H1 (cell line): ENCODE measurements at regions not wholly inside any gene's neighbourhood (a gene's known extent, or its start where the extent isn't known, plus 50 kb on each side); places are given as distances from the start of the nearest gene placed in this dataset.

Experiments used
- ASH2L ChIP-seq: fragments of 200-600, 300-600 bp; sonication (generic); IDR thresholded peaks from one replicate; pipeline ENCODE4 v1.7.1; 2017; ENCODE audit warnings: low read length
- CHD7 ChIP-seq: fragments of 300-600 bp; sonication (generic); IDR thresholded peaks from 2 replicates; pipeline ENCODE4 v1.7.1; 2012; ENCODE audit warnings: low read length, moderate library complexity, mild to moderate bottlenecking, inconsistent platforms; ENCODE audit not compliant: insufficient replicate concordance
- NANOG ChIP-seq: IDR thresholded peaks from 2 replicates; pipeline ENCODE4 v1.6.1; 2011; ENCODE audit warnings: low read length, low read depth, mild to moderate bottlenecking, inconsistent platforms; ENCODE audit not compliant: insufficient read depth, poor library complexity, severe bottlenecking
- SP4 ChIP-seq: IDR thresholded peaks from 2 replicates; pipeline ENCODE4 v1.6.1; 2012; ENCODE audit warnings: low read length, inconsistent platforms
- TBP ChIP-seq: IDR thresholded peaks from 2 replicates; pipeline ENCODE4 v1.6.1; 2011; ENCODE audit warnings: low read depth, low read length, improper control_type of control experiment
- TF ChIP-seq, protein P1 (sequence below): IDR thresholded peaks from 2 replicates; pipeline ENCODE4 v1.6.1; 2011; ENCODE audit warnings: low read length, improper control_type of control experiment
- TF ChIP-seq, protein P2 (sequence below), 3 experiments: IDR thresholded peaks; 1 replicate in 2 of 3; 2 replicates in 1 of 3; pipeline versions ENCODE4 v1.5.1 to v1.6.1; 2011; ENCODE audit warnings: low read length in 3 of 3, mild to moderate bottlenecking in 3 of 3, inconsistent platforms in 2 of 3, low read depth in 1 of 3, moderate library complexity in 1 of 3; ENCODE audit not compliant: insufficient read depth in 1 of 3; ENCODE audit errors: control extremely low read depth in 1 of 3
- TF ChIP-seq, protein P3 (sequence below): IDR thresholded peaks from 2 replicates; pipeline ENCODE4 v1.6.1; 2012; ENCODE audit warnings: inconsistent platforms

GRCh38 chr5:4093970-4094369, 498.3 kb downstream of the IRX1 start (continued):
- TF ChIP-seq CHD7 (no peak), SP4 (no peak), TBP (no peak), NANOG (no peak), ASH2L (no peak)
- TF ChIP-seq, protein P1, sequence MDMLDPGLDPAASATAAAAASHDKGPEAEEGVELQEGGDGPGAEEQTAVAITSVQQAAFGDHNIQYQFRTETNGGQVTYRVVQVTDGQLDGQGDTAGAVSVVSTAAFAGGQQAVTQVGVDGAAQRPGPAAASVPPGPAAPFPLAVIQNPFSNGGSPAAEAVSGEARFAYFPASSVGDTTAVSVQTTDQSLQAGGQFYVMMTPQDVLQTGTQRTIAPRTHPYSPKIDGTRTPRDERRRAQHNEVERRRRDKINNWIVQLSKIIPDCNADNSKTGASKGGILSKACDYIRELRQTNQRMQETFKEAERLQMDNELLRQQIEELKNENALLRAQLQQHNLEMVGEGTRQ, result no peak
- TF ChIP-seq, protein P2, sequence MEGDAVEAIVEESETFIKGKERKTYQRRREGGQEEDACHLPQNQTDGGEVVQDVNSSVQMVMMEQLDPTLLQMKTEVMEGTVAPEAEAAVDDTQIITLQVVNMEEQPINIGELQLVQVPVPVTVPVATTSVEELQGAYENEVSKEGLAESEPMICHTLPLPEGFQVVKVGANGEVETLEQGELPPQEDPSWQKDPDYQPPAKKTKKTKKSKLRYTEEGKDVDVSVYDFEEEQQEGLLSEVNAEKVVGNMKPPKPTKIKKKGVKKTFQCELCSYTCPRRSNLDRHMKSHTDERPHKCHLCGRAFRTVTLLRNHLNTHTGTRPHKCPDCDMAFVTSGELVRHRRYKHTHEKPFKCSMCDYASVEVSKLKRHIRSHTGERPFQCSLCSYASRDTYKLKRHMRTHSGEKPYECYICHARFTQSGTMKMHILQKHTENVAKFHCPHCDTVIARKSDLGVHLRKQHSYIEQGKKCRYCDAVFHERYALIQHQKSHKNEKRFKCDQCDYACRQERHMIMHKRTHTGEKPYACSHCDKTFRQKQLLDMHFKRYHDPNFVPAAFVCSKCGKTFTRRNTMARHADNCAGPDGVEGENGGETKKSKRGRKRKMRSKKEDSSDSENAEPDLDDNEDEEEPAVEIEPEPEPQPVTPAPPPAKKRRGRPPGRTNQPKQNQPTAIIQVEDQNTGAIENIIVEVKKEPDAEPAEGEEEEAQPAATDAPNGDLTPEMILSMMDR (IDR thresholded peaks at IDR 0.05; ENCODE audit: control extremely low read depth in 1 of 3, insufficient read depth in 1 of 3, low read depth in 1 of 3, low read length in 3 of 3), result no peak
- TF ChIP-seq, protein P3, sequence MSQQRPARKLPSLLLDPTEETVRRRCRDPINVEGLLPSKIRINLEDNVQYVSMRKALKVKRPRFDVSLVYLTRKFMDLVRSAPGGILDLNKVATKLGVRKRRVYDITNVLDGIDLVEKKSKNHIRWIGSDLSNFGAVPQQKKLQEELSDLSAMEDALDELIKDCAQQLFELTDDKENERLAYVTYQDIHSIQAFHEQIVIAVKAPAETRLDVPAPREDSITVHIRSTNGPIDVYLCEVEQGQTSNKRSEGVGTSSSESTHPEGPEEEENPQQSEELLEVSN, result no peak
